NCI-H526 (cell line): ENCODE measurements at regions not wholly inside any gene's neighbourhood (a gene's known extent, or its start where the extent isn't known, plus 50 kb on each side); places are given as distances from the start of the nearest gene placed in this dataset.

Experiments
- DNase-seq, 2 experiments: peaks; one replicate each; lab custom pipeline; 2025; lab: John Stamatoyannopoulos, UW

GRCh38 chr7:42448901-42449300 lies 211.9 kb upstream of the GLI3 start:
- DNase-seq: no peak

- no peak for DNase-seq
Measured at GRCh38 chr7:42445691-42446090, 208.7 kb upstream of the GLI3 start.

- no peak for DNase-seq
Measured at GRCh38 chr7:42440951-42441350, 203.9 kb upstream of the GLI3 start.

- no peak for DNase-seq
Measured at GRCh38 chr7:42432644-42433043, 195.6 kb upstream of the GLI3 start.

DNA sequence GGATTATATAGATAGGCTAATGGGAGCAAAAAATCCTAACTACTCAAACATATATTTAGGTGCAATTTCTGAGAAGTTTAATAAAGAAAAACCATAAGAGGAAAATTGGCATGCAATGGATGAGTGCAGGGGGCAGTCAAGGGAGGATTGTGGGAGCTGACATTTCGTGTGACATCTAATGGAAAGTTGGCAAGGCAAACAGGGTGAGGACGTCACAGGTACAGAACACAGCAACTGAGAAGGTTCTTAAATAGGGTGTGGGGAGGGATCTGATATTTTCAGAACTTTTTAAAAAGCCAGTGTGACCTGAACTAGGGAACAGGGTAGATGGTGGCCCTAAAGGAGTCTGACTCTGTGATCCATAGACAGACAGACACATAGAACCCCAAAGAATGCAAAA lies 194.9 kb upstream of the GLI3 start:
- DNase-seq: no peak

- no peak for DNase-seq
Measured at GRCh38 chr7:42429339-42429738, 192.3 kb upstream of the GLI3 start.

DNA sequence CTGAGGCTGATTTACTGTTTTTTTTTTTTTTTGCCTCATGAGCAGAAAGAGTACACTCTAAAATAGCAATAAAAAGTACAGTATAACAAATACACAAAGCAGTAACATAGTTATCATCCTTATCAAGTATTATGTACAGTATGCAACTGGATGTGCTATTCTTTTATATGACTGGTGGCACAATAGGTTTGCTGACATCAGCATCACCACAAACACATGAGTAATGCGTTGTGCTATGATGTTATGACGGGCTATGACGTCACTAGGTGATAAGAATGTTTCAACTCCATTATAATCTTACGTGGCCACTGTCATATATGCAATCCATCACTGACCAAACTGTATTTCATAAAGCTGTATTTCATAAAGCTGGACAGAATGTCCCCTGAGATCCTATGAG lies 189.2 kb upstream of the GLI3 start:
- DNase-seq: no peak

DNA sequence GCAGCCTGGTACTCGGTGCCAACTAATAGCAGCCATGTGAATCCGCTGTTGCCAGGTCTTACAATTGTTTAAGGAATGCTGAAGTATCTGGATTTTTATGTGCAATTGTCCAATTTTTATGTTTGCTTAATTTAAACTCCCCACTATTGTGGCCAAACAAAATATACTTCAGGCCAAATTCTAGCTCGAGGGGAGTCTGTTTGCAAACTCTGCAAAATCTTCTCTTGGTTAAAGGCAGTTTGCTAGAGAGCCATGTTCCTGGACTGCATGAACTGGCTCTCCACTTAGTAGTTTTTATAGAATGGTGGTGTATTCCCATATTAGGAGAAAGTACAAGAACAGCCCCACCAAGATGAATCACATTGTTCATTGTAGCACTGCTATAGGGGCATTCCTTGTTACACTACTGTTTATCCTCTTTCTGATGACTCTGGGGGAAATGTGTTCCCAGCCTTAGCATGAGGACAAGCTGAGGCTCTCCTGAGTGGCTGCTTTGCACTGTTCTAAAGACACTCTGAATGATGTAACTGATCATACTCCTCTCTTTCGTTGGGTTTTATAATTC lies 178.0 kb upstream of the GLI3 start:
- no peak for DNase-seq

GRCh38 chr7:42414028-42414427 lies 177.0 kb upstream of the GLI3 start:
- no peak for DNase-seq

DNA sequence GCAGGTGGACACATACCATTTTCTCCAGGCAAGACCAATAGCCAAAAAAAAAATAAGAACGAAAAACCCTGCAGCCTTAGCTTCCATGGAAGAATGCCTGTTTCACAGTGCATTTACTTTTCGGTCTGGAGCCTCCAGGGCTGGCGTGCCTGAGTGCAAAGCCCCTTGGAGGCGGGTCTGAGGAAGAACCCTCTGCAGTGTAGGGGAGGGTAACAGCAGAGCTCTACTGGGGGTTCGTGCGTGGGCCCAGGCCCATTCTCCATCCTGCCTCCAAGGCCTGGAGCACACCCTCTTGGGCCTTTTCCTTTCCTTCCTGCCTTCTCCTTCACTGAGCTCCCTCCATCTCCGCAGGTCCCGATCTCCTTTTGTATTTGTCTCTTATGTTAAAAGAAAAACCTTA lies 172.3 kb upstream of the GLI3 start:
- no peak for DNase-seq

- no peak for DNase-seq
Measured at GRCh38 chr7:42407833-42408232, 170.8 kb upstream of the GLI3 start.

DNA sequence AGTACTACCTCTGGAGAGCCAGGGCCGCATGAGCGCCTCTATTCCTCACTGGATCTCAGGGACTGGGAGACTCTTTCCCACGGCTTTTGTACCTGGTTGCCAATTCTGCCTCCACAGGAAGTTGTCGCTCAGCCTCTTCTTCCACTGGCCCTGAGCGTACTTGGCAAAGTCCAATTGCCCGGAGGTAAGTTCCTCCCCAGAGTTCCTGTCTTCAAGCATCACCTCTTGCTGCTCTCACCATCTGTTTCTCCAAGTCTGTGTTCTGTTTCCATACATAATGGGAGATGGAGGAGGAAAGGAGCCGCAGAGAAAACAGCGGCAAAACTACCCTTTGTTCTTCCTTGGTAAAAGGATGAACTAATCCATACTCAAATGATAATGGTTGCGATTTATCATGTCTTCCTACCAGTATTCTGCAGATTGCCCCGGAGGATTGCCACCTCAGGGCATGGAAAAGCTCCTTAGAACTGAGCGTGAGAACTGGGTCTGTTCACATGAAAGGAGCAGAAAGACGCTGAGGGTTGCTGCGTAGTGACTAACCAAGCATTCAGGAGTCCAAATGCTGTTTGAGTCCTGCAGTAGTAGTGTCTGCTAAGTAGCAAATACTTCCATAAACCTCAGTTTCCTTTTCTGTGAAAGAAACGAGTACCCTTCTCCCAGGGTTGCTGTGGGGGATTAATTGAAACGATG lies 170.2 kb upstream of the GLI3 start:
- no peak for DNase-seq

DNA sequence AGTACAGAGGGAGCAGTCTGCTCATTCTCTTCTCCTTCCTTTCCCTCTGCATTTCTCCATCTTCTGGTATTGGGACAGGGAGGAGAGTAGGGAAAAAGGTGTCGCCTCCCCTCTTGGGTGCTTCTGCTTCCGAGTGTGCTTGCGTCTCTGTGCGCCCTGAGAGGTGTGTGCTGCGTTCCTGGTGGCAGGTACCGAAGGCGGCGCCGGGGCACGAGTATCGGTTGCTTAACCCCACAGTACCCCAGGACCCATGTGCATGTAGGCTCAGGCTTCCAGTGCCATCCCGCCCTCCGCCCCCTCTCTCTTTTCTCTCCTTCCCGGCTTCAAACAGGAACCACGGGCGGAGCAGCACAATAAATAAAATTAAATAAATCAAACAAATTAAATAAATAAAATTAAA lies 169.3 kb upstream of the GLI3 start:
- DNase-seq: no peak

DNA sequence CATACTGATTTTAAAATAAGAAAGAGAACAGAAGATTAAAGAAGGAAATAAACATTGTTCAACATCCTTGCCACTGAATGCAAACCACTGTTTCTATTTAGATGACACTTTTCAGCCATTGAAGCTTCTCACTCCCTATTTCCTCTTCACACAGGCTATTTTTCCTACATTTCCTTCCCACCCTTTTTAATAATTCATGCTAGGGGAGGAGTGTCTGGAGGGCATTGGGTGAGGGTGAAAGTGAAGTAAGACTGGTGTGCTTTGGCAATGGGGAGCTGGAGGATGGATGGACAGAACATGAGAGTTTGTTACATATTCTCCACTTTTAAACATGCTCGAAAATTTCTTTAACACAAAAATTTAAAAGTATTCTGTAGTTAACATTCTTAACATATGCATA lies 168.8 kb upstream of the GLI3 start:
- DNase-seq: no peak

DNA sequence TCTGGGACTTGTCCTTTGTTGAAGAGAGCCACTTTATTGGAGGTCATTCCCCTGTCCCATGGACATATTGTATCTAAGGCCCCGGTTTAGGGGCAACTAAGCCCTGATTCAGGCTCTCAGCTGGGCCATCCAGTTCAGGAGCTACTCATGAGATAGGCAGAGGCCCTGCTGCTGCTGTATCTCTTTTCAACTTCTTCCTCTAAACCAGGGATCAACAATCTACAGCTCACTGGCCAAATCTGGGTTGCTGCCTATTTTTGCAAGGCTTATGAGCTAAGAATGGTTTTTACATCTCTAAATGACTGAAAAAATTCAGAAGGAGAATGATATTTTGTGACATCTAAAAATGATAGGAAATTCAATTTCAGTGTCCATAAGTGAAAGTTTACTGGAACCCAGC lies 166.8 kb upstream of the GLI3 start:
- no peak for DNase-seq

DNA sequence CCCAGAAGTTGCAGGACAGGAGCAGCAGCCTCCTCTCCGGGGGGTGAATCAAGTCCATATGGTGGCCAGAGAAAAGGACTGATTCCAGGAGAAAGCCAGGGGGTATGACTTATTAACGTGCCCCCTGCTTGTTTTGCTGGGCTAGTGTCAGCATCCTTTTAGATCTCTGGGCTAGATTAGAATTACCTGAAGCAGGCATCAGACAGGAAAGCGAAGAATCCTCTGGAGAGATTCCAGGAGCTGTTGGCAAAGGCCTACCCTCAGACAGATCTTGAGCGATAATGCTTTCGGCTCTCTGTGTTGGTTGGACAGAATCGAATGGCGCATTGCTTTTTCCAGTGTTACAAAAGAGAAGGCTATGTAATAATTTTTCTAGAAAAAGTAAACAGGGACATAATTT lies 164.0 kb upstream of the GLI3 start:
- DNase-seq: no peak

DNA sequence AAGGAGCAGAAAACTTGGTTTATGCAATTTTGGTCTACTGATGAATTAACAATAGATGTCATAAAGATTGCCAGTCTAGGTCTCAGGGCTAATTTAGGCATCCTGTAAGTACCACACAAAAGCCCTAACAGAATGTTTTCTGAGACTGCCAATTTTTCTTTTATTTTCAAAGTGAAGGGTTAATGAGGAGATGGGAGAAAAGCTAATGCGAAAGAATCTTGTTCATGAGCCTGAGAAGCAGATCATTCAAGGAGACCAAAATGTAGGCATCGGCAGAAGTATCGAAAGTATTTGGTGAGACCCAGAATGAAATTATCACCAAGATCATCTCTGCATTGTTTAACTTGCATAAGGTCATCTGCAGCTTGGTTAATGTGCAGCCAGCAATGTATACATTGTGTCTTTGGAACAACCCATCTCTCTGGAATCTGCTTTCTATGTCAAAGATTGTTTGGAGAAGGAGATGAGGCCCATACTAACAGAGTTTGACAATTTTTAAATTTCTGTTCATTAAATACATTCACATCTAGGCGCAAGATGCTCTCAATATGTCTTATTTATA lies 163.3 kb upstream of the GLI3 start:
- DNase-seq: no peak

- no peak for DNase-seq
Measured at GRCh38 chr7:42395607-42396006, 158.6 kb upstream of the GLI3 start.

DNA sequence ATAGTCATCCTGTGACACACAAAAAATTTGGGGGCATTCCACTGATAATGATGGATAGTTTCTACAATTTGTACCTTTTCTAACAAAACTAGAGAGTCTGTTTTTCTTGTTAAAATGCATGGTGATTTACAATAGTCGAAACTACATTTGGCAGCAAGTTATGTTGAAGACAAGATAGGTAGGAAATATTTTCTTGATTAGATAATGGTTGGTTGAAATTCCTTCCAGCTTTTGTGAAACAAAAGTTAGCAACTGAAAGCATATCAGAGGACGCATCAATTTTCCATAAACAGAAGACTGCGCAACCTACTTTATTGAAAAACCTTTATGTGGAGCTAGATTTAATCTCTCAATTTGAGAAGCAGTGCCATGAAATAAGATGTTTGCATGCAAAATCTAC lies 155.8 kb upstream of the GLI3 start:
- no peak for DNase-seq

- no peak for DNase-seq
Measured at GRCh38 chr7:42389697-42390096, 152.7 kb upstream of the GLI3 start.

- no peak for DNase-seq
Measured at GRCh38 chr7:42385912-42386311, 148.9 kb upstream of the GLI3 start.

DNA sequence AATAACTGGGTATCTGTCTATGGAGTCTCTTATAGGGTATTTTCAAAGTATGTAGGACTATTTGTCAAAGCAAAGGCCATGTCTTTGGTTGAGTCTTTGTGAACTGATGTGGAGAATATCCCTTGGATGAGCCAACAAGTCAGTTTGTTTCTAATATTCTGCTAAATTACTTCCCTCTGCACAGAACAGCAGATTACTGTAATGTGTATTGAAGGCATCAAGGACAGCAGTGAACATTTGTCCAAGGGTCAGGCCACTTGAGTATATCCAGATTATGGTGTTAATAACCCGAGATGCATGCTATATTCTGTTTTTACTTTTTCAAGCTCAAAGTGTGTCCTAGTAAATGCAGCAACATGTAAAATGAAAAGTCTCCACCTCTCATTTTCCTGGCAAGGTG lies 144.2 kb upstream of the GLI3 start:
- DNase-seq: no peak

DNA sequence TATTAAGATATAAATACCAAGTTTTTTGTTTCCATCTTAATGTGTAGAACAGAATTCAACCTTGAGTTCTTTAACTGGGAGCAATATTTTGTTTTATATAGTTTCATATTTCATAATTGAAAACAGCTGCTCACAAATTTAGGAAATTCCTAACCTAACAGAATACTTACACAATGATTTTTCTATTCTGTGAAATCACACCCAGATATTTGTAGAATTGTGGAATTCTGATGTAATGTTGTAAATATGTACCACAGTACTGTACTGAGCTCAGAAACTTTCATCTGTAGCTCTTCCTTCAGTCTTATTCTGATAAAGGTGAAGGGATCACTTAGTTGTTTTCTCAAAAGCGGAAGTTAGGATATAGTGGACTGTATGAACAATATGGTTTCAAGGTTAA lies 143.4 kb upstream of the GLI3 start:
- DNase-seq: no peak

GRCh38 chr7:42378149-42378548 lies 141.1 kb upstream of the GLI3 start:
- no peak for DNase-seq
